ENCODE measurements at regions not wholly inside any gene's neighbourhood (a gene's known extent, or its start where the extent isn't known, plus 50 kb on each side); places are given as distances from the start of the nearest gene placed in this dataset.
A peak's percentile ranks its signal among the peaks of the same experiment; 100 is the strongest.

GRCh38 chr5:13252699-13253098, 691.8 kb downstream of the DNAH5 start:
- Histone ChIP-seq H3K4me1 (ENCODE audit: insufficient read depth, low read length, poor library complexity, severe bottlenecking) (no peaks in the 10 kb centered on the region), H3K9me3 (ENCODE audit: low read length) (no peaks in the 10 kb centered on the region), H4K20me1 (ENCODE audit: insufficient read depth, low read length) (no peaks in the 10 kb centered on the region), H3K4me2 (ENCODE audit: low read length) (no peak overlapping the region), H3K27ac (ENCODE audit: low read depth, low read length, poor library complexity, severe bottlenecking) (no peak overlapping the region), H2AFZ (ENCODE audit: low read length) (no peak overlapping the region), H3K4me3 (ENCODE audit: low read depth, low read length, poor library complexity, severe bottlenecking) (no peak overlapping the region), H3K36me3 (ENCODE audit: insufficient read depth, low read length) (no peaks in the 10 kb centered on the region), H3K9me2 (ENCODE audit: insufficient read depth, low read length) (no peaks in the 10 kb centered on the region), H3K79me2 (ENCODE audit: insufficient read depth, low read depth, low read length) (no peaks in the 10 kb centered on the region)
- CTCF ChIA-PET (ENCODE audit: unreplicated experiment) = no interaction called here
- POLR2A ChIA-PET = no interaction called here
- no TSS peak for BruUV-seq (replicated peaks)
- intact Hi-C loops (cut with micrococcal nuclease; ENCODE audit: unreplicated experiment) = no loop called here
- TF ChIP-seq EZH2phosphoT487 (IDR thresholded peaks at IDR 0.05; ENCODE audit: borderline replicate concordance, low read depth, low read length) = no peak
- DNase-seq (ENCODE audit: low spot score) = no peak

- Histone ChIP-seq H3K4me3 (ENCODE audit: low read depth, low read length, poor library complexity, severe bottlenecking) (no peak overlapping the region), H3K79me2 (ENCODE audit: insufficient read depth, low read depth, low read length) (no peaks in the 10 kb centered on the region), H3K9me2 (ENCODE audit: insufficient read depth, low read length) (no peaks in the 10 kb centered on the region), H3K9me3 (ENCODE audit: low read length) (no peaks in the 10 kb centered on the region), H3K4me1 (ENCODE audit: insufficient read depth, low read length, poor library complexity, severe bottlenecking) (no peaks in the 10 kb centered on the region), H3K36me3 (ENCODE audit: insufficient read depth, low read length) (no peaks in the 10 kb centered on the region), H4K20me1 (ENCODE audit: insufficient read depth, low read length) (no peaks in the 10 kb centered on the region), H3K27ac (ENCODE audit: low read depth, low read length, poor library complexity, severe bottlenecking) (no peak overlapping the region), H2AFZ (ENCODE audit: low read length) (no peak overlapping the region), H3K4me2 (ENCODE audit: low read length) (no peak overlapping the region)
- BruUV-seq (replicated peaks) = no TSS peak
- intact Hi-C loops (cut with micrococcal nuclease; ENCODE audit: unreplicated experiment) = no loop called here
- DNase-seq (ENCODE audit: low spot score) = no peak
- ChIA-PET CTCF (ENCODE audit: unreplicated experiment) (no interaction called here), POLR2A (no interaction called here)
- TF ChIP-seq EZH2phosphoT487 (IDR thresholded peaks at IDR 0.05; ENCODE audit: borderline replicate concordance, low read depth, low read length) = no peak
- TF ChIP-seq CTCF (conservative IDR thresholded peaks at IDR 0.05; ENCODE audit: low read length) = no peak
Measured at GRCh38 chr5:13251623-13252376, 692.7 kb downstream of the DNAH5 start.

- Histone ChIP-seq H3K9me3 (ENCODE audit: low read length) (no peaks in the 10 kb centered on the region), H2AFZ (ENCODE audit: low read length) (no peak overlapping the region), H3K27ac (ENCODE audit: low read depth, low read length, poor library complexity, severe bottlenecking) (no peak overlapping the region), H3K4me2 (ENCODE audit: low read length) (no peak overlapping the region), H3K4me3 (ENCODE audit: low read depth, low read length, poor library complexity, severe bottlenecking) (no peak overlapping the region), H4K20me1 (ENCODE audit: insufficient read depth, low read length) (no peaks in the 10 kb centered on the region), H3K36me3 (ENCODE audit: insufficient read depth, low read length) (no peaks in the 10 kb centered on the region), H3K4me1 (ENCODE audit: insufficient read depth, low read length, poor library complexity, severe bottlenecking) (no peaks in the 10 kb centered on the region), H3K79me2 (ENCODE audit: insufficient read depth, low read depth, low read length) (no peaks in the 10 kb centered on the region), H3K9me2 (ENCODE audit: insufficient read depth, low read length) (no peaks in the 10 kb centered on the region)
- no TSS peak for BruUV-seq (replicated peaks)
- TF ChIP-seq EZH2phosphoT487 (IDR thresholded peaks at IDR 0.05; ENCODE audit: borderline replicate concordance, low read depth, low read length) (no peak), CTCF (conservative IDR thresholded peaks at IDR 0.05; ENCODE audit: low read length) (peak; percentile 74)
- POLR2A ChIA-PET = no interaction called here
- intact Hi-C loops (cut with micrococcal nuclease; ENCODE audit: unreplicated experiment) = no loop called here
- CTCF ChIA-PET (ENCODE audit: unreplicated experiment) = no interaction called here
- DNase-seq (ENCODE audit: low spot score) = peak; percentile 23
Measured at GRCh38 chr5:13250464-13251291, 693.8 kb downstream of the DNAH5 start.
